IgD-negative memory B cell (primary cell): ENCODE measurements at regions not wholly inside any gene's neighbourhood (a gene's known extent, or its start where the extent isn't known, plus 50 kb on each side); places are given as distances from the start of the nearest gene placed in this dataset.
A peak's percentile ranks its signal among the peaks of the same experiment; 100 is the strongest.

Experiments used
- H3K27ac Mint-ChIP-seq, 3 donors: one replicate each; pipeline ENCODE4 v1.8.0; 2020 to 2022; ENCODE audit warnings: mild to moderate bottlenecking in 3 of 3, mixed read lengths in 3 of 3, moderate library complexity in 1 of 3
- H3K27me3 Mint-ChIP-seq: one replicate; pipeline ENCODE4 v1.8.0; 2021; ENCODE audit warnings: mixed read lengths
- H3K36me3 Mint-ChIP-seq: one replicate; pipeline ENCODE4 v1.8.0; 2020; ENCODE audit warnings: mild to moderate bottlenecking, mixed read lengths
- H3K4me1 Mint-ChIP-seq, 3 donors: one replicate each; pipeline ENCODE4 v1.8.0; 2020 to 2022; ENCODE audit warnings: mixed read lengths in 3 of 3, mild to moderate bottlenecking in 1 of 3
- H3K4me3 Mint-ChIP-seq, 4 donors: one replicate each; pipeline ENCODE4 v1.8.0; 2020 to 2022; ENCODE audit warnings: mild to moderate bottlenecking in 4 of 4, mixed read lengths in 4 of 4, moderate library complexity in 3 of 4
- H3K9me3 Mint-ChIP-seq, 3 donors: one replicate each; pipeline ENCODE4 v1.8.0; 2020 to 2021; ENCODE audit warnings: mixed read lengths in 3 of 3, mild to moderate bottlenecking in 1 of 3

DNA sequence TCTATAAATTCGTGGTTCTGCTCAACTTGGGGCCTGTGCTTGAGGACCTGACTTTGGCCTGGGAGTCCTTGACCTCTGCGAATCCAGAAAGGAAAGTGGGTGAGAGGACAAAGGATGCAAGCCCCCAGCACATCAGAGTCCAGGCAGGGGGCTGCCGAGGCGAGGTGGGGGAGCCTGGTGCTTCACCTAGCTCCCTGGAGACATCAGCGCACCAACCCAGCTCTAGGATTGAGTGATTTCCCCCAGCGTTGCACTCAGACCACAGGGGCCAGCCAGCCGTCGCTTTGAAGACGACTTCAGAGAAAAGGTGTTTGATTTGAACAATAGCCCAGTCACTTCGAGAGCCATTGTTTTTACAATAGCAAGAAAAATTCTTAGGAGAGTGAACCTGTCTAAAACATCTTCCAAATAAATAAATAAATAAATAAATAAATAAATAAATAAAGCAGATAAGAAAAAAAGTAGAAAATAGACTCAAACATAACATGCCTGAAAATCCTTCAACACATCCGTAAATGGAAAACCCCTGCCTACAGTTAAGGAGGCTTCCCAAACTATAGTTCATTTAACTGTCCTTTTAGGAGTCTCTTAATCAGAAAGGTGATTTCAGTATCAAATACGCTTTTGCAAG is 180.9 kb downstream of the RBFOX3 start:
- H3K27me3 Mint-ChIP-seq, result peaks cover 19% of the 10 kb centered on the region
- H3K4me1 Mint-ChIP-seq, result peaks cover 0 to 1% (median 0%) of the 10 kb centered on the region in 3 donors
- H3K36me3 Mint-ChIP-seq, result no peaks in the 10 kb centered on the region
- peaks cover 0 to 4% (median 0%) of the 10 kb centered on the region in 3 donors for H3K9me3 Mint-ChIP-seq
- no peak overlapping the region for H3K27ac Mint-ChIP-seq
- no peak overlapping the region for H3K4me3 Mint-ChIP-seq

DNA sequence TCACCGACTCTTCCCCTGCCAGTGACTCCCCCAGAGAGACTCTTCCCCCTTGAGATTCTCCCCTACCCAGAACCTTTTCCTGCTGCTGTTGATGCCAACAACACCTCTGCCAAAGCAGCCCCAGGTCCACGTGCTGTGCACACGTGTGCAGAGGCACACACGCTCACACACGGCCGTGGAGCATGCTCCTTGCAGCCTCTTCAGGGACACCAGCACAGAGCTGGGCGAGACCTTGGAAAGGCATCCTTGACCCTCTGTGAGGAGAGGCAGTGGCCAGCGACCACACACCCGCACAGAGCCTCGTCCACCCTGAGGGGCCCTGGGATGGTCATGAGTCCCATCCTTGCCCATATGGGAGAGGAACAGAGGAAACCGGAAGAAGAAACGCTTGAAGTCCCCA is 181.9 kb downstream of the RBFOX3 start:
- Mint-ChIP-seq H3K9me3 (peaks cover 0 to 4% (median 0%) of the 10 kb centered on the region in 3 donors), H3K27ac (no peak overlapping the region), H3K27me3 (peaks cover 26% of the 10 kb centered on the region), H3K36me3 (no peaks in the 10 kb centered on the region), H3K4me1 (peaks cover 0 to 1% (median 0%) of the 10 kb centered on the region in 3 donors), H3K4me3 (no peak overlapping the region)

DNA sequence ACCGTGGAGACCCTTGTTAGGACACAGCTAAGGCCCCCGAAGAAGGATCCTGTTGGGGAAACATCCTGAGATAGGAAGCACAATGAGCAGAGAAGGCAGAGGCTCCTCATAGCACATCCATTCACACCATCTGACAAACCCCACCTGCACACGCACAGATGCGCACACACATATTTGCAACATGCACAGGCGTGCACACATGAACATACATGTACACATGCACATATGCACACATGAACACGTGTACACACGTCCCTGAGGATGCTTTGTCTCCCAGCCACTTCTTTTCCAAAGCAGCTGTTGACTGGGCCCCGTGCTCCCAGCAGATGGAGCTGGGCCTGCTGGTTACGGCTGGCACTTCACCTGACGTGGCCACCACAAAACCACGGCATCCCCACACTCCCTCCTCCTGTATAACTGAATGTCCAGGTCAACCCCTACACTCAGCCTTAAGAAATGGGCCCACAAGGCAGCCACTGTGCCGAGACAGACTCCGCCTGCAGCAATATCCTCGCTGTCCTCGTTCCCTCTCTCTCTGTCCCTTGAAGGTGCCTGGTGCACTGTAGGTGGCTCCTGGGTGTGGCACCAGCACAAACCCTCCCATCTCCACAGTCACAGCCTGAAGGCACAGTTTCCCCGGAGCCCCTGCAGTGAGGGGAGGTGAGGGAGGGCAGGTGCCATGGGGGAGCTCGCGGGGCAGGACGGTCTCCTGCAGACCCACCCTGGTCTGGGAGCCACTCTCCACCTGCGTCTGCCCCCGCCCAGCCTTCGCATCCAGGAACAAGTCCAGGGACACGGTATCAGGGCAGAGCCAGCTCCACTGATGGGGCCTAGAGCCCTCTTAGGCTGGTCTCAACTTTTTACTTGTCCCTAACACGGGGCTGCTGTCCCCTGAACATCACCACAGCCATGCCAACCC is 183.0 kb downstream of the RBFOX3 start:
- H3K4me3 Mint-ChIP-seq, result no peak overlapping the region
- peaks cover 0 to 1% (median 0%) of the 10 kb centered on the region in 3 donors for H3K4me1 Mint-ChIP-seq
- peaks cover 0 to 2% (median 0%) of the 10 kb centered on the region in 3 donors for H3K9me3 Mint-ChIP-seq
- H3K36me3 Mint-ChIP-seq, result no peaks in the 10 kb centered on the region
- no peak overlapping the region for H3K27ac Mint-ChIP-seq
- H3K27me3 Mint-ChIP-seq, result peaks cover 29% of the 10 kb centered on the region

DNA sequence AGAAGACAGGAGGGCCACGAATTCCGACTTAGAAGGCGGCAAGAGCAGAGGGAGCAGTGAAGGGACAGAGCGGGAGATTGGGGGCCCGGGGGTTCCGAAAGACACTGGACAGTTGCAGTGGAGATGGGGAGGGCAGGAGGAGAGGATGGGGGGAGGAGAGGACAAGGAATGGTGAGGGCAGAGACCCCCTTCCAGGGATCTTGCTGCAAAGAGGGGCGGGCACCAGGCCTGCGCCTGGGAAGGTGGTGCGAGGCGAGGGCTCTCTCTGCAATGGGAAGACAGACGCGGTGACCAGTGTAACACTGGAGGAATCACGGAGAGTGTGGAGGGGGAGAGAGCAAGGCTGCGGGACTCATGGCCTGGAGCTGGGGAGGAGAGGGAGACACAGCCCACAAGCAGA is 185.2 kb downstream of the RBFOX3 start:
- peaks cover 26% of the 10 kb centered on the region for H3K27me3 Mint-ChIP-seq
- H3K36me3 Mint-ChIP-seq, result no peaks in the 10 kb centered on the region
- peaks cover 0 to 1% (median 0%) of the 10 kb centered on the region in 3 donors for H3K4me1 Mint-ChIP-seq
- H3K4me3 Mint-ChIP-seq, result no peak overlapping the region
- no peak overlapping the region for H3K27ac Mint-ChIP-seq
- H3K9me3 Mint-ChIP-seq, result no peaks in the 10 kb centered on the region

DNA sequence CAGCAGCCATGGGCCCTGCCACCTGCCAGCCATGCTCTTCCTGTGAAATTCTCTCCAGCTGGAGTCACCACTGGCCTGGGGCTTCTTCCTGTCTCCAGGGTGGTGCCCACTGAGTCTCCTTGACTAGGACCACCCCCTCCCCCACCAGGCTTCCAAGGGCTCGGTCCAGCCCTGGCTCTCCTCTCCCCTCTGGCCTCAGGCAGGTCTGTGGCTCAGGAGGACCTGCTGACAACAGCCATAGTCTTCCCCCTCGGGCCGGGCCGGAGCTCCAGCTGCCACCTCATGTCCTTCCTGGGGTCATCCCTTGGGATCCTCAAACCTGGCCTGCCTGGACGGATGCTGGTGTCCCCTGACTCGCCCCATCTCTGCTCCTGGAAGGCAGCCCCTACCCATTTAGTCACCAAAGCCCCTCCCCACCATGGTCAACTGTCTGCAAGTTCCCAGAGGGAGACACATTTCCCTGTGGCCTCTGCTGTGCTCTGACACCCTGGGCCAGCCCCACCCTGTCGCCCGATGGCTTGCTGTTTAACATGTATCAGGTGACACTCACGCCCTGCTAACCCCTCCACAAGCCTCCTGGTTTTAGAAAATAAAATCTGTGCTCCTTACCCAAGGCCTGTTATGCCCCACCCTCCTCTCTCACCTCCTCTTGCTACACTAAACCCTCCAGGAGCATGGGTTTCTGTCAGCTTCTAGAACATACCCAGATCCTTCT is 186.2 kb downstream of the RBFOX3 start:
- no peaks in the 10 kb centered on the region for H3K9me3 Mint-ChIP-seq
- H3K4me3 Mint-ChIP-seq, result no peak overlapping the region
- H3K4me1 Mint-ChIP-seq, result peaks cover 0 to 1% (median 0%) of the 10 kb centered on the region in 3 donors
- no peaks in the 10 kb centered on the region for H3K36me3 Mint-ChIP-seq
- no peak overlapping the region for H3K27ac Mint-ChIP-seq
- peaks cover 26% of the 10 kb centered on the region for H3K27me3 Mint-ChIP-seq

DNA sequence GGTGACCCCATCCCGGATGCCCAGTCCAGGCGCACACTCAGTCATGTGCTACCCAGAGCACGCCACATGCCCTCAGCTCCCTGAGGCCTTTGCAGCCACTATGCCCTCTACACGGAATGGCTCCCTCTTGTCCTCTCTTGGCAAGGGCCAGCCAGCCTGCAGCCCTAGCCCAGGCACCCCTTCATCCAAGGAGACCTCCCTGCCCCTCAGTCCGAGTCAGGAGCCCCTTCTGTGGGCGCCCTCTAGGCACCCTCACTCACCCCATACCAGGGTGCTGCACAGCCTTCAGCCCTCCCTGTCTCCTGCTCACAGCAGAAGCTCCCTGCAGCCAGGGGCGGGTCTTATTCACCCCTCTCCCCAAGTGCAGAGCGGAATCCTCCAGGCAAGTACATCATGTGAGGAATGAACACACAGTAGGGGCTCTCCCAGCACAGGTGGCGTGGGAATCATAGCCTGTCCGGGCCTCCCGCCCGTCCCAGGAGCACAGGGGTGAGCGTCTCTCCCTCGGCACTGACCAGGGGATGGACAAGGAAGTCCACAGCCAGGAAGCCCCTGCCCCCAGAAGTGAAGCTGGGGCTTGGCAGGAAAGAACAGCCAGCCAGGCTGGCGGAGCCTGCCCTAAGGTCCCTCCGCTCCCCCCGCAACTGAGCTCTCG is 186.9 kb downstream of the RBFOX3 start:
- H3K27me3 Mint-ChIP-seq, result peaks cover 24% of the 10 kb centered on the region
- no peak overlapping the region for H3K27ac Mint-ChIP-seq
- no peaks in the 10 kb centered on the region for H3K9me3 Mint-ChIP-seq
- no peaks in the 10 kb centered on the region for H3K36me3 Mint-ChIP-seq
- peaks cover 0 to 1% (median 0%) of the 10 kb centered on the region in 3 donors for H3K4me1 Mint-ChIP-seq
- no peak overlapping the region for H3K4me3 Mint-ChIP-seq

DNA sequence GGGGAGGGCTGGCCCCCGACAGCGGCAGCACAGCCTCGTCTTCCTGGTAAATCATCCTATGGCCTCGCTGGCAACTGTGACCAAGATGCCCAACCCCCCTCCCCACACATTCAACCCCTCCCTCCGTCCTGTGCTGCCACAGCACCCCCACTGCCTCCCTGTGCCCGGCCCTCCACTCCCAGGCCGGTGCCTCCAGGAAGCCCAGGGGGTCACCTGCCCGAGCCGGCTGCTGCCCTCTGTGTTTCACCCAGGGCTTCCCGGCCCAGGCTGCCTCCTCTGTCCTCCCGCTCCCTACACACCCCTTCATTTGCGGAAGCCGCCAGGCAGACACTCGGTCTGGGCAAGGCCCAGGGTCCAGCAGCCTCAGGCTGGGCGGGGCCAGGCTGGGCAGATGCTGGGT is 188.6 kb downstream of the RBFOX3 start:
- H3K4me1 Mint-ChIP-seq, result peaks cover 0 to 1% (median 0%) of the 10 kb centered on the region in 3 donors

DNA sequence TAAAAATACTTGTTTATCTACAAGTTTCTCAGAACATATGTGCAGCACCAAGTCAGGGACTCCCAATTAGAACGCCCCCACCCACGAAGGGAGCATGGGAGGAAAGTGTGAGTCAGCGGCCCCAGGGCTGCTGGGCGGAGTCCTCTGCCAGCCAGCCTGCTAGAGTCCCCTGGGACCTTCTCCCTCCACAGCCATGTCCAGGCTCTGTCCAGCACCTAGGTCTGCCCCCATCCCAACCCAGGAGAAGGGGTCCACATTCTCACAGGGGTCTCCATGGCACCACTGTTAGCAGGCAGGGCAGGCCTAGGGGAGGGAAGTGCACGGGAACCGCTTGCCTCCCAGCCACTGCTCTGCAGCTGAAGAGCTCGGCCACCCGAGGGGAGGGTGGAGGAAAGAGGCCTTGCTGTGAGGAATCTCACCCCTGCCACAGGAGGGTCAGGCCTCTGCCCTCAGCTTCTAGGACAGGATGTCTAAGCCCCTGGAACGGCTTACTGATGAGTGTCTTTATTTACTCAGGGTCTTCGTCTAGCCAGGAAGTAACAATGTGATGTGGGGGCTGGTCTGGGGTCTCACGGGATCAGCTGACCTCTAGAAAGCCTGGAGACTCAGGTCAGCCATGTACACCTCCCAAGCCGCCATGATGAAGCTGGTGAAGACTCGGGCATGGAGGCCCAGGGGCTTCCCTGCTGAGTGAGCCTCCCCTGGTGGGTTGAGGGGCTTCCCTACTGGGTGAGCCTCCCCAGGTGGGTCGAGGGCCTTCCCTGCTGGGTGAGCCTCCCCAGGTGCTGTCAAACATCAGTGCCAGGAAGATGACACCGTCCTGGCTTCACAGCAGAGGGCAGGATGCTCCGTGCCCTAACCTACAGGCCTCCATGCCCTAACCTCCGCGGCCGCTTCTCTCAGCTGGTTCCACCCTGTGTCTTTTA is 190.3 kb downstream of the RBFOX3 start:
- Mint-ChIP-seq H3K36me3 (no peaks in the 10 kb centered on the region), H3K27me3 (peaks cover 13% of the 10 kb centered on the region), H3K4me1 (peaks cover 0 to 1% (median 0%) of the 10 kb centered on the region in 3 donors), H3K4me3 (peak overlapping the region in 1 of 4 donors; percentile 47), H3K27ac (no peak overlapping the region), H3K9me3 (no peaks in the 10 kb centered on the region)

More for the DNA sequence above, 188.6 kb downstream of the RBFOX3 start:
- H3K4me3 Mint-ChIP-seq, result no peak overlapping the region
- H3K36me3 Mint-ChIP-seq, result no peaks in the 10 kb centered on the region
- peaks cover 18% of the 10 kb centered on the region for H3K27me3 Mint-ChIP-seq
- H3K9me3 Mint-ChIP-seq, result no peaks in the 10 kb centered on the region
- no peak overlapping the region for H3K27ac Mint-ChIP-seq

DNA sequence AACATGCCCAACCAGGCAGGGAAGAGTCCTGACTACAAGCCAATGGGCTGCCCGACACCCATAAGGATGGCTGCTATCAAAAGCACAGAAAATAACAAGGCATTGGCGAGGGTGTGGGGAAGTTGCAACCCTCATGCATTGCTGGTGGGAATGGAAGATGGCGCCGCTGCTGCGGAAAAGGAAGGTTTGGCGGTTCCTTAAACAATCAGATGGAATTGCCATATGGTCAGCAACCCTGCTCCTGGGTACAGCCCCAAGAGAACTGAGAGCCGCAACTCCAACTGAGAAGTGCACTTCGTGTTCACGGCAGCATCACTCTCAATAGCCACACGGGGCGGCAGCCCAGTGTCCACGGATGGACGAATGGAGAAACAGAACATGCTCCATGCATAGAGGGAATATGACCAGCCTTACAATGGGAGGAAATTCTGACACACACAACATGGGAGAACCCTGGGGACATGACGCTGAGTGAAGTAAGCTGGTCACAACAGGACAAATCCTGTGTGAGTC is 193.3 kb downstream of the RBFOX3 start:
- H3K4me3 Mint-ChIP-seq, result no peak overlapping the region
- peaks cover 5% of the 10 kb centered on the region for H3K27me3 Mint-ChIP-seq
- H3K9me3 Mint-ChIP-seq, result no peaks in the 10 kb centered on the region
- no peaks in the 10 kb centered on the region for H3K36me3 Mint-ChIP-seq
- H3K27ac Mint-ChIP-seq, result peak overlapping the region in 1 of 3 donors; percentile 46
- peaks cover 0 to 1% (median 0%) of the 10 kb centered on the region in 3 donors for H3K4me1 Mint-ChIP-seq

DNA sequence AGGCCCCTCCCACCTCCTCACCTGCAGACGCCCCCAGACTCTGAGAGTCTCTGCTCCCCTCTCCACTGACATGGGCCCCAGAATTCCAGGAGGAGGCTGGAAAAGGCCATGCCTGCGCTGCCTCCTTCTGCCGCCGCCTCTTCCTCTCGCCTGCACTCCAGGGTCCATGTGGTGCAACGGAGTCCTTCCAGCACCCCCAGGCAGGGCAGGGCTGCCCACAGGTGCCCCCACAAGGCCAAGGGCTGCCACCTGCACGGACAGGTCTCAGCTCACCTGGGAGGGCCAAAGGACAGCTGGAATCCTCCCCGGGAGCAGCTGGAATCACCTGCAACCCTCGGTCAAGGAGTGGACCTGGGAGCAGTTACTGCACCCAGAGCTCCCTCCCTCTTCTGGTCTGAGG is 194.9 kb downstream of the RBFOX3 start:
- no peaks in the 10 kb centered on the region for H3K9me3 Mint-ChIP-seq
- H3K27me3 Mint-ChIP-seq, result peaks cover 5% of the 10 kb centered on the region
- H3K27ac Mint-ChIP-seq, result no peak overlapping the region
- H3K4me1 Mint-ChIP-seq, result peaks cover 0 to 1% (median 0%) of the 10 kb centered on the region in 3 donors
- H3K36me3 Mint-ChIP-seq, result no peaks in the 10 kb centered on the region
- no peak overlapping the region for H3K4me3 Mint-ChIP-seq

DNA sequence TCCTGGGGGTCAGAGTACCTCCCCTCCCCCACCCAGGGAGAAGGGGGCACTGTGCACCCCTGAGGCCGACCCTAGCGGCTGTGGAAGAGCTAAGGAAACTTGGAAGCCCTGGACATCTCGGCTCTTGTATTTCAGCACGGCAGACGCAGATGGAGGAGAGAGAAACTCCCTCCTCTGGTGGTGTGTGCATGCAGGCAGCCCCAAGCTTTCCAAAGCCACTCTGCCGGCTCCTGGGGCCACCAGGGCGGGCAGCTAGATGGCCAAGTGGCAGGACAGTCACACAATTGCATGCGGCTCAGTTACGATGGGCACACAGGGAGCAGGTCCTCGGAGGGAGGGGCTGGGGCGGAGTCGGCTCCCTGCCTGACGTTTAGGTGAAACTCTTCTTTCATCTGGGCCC is 195.5 kb downstream of the RBFOX3 start:
- Mint-ChIP-seq H3K36me3 (no peaks in the 10 kb centered on the region), H3K27me3 (peaks cover 5% of the 10 kb centered on the region), H3K9me3 (no peaks in the 10 kb centered on the region)

DNA sequence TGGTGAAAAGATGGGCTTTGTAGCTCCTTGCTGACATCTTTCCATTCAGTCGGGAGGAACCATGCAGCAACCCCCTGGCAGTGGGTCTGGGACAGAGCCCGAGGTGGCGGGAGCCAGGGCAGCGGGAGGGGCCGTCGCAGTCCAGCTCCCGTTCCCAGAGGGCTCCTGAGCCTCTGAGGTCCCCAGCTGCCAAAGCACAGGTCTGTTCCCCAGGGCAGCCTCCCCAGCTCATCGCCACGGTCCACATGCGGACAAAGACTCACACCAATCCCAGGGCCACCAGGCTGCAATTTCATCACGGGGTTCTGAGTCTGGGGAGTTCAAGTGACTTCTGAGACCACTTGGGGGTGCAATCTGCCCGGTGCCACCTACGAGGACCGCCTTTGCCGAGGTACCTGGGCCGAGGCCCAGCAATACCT is 196.0 kb downstream of the RBFOX3 start:
- no peaks in the 10 kb centered on the region for H3K36me3 Mint-ChIP-seq
- no peak overlapping the region for H3K4me3 Mint-ChIP-seq
- peaks cover 0 to 1% (median 0%) of the 10 kb centered on the region in 3 donors for H3K4me1 Mint-ChIP-seq
- H3K27me3 Mint-ChIP-seq, result peaks cover 7% of the 10 kb centered on the region
- no peak overlapping the region for H3K27ac Mint-ChIP-seq
- H3K9me3 Mint-ChIP-seq, result no peaks in the 10 kb centered on the region

More for the DNA sequence above, 195.5 kb downstream of the RBFOX3 start:
- Mint-ChIP-seq H3K4me1 (peaks cover 0 to 1% (median 0%) of the 10 kb centered on the region in 3 donors), H3K27ac (no peak overlapping the region), H3K4me3 (no peak overlapping the region)

DNA sequence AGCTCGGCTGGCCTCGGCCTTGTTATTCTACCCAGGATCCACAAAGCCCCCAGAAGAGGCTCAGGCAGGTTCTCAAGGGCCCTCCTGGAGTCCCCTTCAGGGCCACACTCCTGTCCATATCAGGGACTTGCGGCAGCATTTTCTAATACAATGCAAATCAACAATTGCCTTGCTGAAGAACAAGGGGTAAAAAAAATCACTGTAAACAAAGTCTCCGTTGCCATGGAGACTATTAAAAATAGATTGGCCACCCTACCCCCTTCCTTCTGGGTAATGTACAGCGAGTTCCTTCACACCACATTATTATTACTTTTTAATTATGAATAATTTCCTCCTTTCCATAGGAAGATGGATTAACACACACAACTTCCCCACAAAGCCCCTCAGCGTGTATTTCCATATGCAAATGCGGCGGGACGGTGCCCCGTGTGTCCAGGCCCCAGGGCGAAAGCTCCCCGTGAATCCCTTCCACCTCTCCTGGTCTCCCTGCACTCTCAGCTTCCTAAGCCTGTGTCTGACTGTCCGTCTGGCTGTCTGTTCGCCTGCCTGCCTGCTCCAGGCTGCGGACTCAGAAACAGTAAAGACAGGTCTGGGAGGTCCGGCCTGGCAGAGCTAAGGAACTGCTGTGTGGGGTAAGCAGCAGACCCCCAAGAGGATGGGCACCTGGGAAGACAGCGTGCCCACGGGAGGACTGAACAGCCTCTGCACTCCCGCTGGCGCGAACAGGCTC is 196.6 kb downstream of the RBFOX3 start:
- Mint-ChIP-seq H3K36me3 (no peaks in the 10 kb centered on the region), H3K4me3 (no peak overlapping the region), H3K4me1 (peaks cover 0 to 1% (median 0%) of the 10 kb centered on the region in 3 donors)

More for the DNA sequence above, 196.6 kb downstream of the RBFOX3 start:
- Mint-ChIP-seq H3K27me3 (peaks cover 9% of the 10 kb centered on the region), H3K27ac (no peak overlapping the region), H3K9me3 (no peaks in the 10 kb centered on the region)
